ENCODE measurements at regions not wholly inside any gene's neighbourhood (a gene's known extent, or its start where the extent isn't known, plus 50 kb on each side); places are given as distances from the start of the nearest gene placed in this dataset.

- TF ChIP-seq ZNF280C (tag by site-specific recombination; IDR thresholded peaks at IDR 0.05) (no peak), CTCF (tag by site-specific recombination; IDR thresholded peaks at IDR 0.05) (no peak), ZNF488 (tag by site-specific recombination; IDR thresholded peaks at IDR 0.05) (no peak), ZFP69B (tag by site-specific recombination; IDR thresholded peaks at IDR 0.05) (no peak), ZBTB48 (tag by site-specific recombination; IDR thresholded peaks at IDR 0.05) (no peak), ZNF10 (tag by site-specific recombination; IDR thresholded peaks at IDR 0.05) (no peak), ZNF639 (tag by site-specific recombination; IDR thresholded peaks at IDR 0.05) (no peak), ZNF830 (tag by site-specific recombination; IDR thresholded peaks at IDR 0.05; ENCODE audit: low read depth) (no peak), ZNF280D (tag by site-specific recombination; IDR thresholded peaks at IDR 0.05) (no peak), ZSCAN4 (tag by site-specific recombination; IDR thresholded peaks at IDR 0.05) (no peak), ZBTB8A (tag by site-specific recombination; IDR thresholded peaks at IDR 0.05) (no peak), ZBTB20 (tag by site-specific recombination; IDR thresholded peaks at IDR 0.05) (no peak), ZNF175 (tag by site-specific recombination; IDR thresholded peaks at IDR 0.05) (no peak), PRDM6 (tag by site-specific recombination; IDR thresholded peaks at IDR 0.05) (no peak)
These were observed 308.1 kb downstream of the COG6 start for GRCh38 chr13:39963612-39964011.
